Epithelial cell of esophagus (primary cell): ENCODE measurements at regions not wholly inside any gene's neighbourhood (a gene's known extent, or its start where the extent isn't known, plus 50 kb on each side); places are given as distances from the start of the nearest gene placed in this dataset.
"Not testable (repeated sequence)": the region's sequence is repeated elsewhere in the genome, so short reads cannot be mapped to it uniquely, and the experiment has no call there.

ENCODE experiments used
- DNase-seq: peaks from one replicate; pipeline ENCODE4 v3.0.0; 2010; ENCODE audit warnings: low read depth
- H3K4me3 ChIP-seq: 2 replicates; pipeline ENCODE4 v1.5.1; 2011; ENCODE audit warnings: mild to moderate bottlenecking, low read length, control low read depth
- CTCF ChIP-seq: IDR thresholded peaks from 2 replicates; pipeline ENCODE4 v1.5.1; 2011; ENCODE audit warnings: low read depth, mild to moderate bottlenecking, low read length, control low read depth, inconsistent platforms; ENCODE audit not compliant: insufficient read depth; ENCODE audit errors: missing control alignments

- DNase-seq = no peak
- no peak overlapping the region for H3K4me3 ChIP-seq
- no peak for TF ChIP-seq CTCF
Observed at GRCh38 chr12:19674437-19674836, 235.1 kb downstream of the AEBP2 start.

- DNase-seq = no peak
- no peak for TF ChIP-seq CTCF
- H3K4me3 ChIP-seq = no peak overlapping the region
Observed at GRCh38 chr12:19675361-19675760, 236.1 kb downstream of the AEBP2 start.

- DNase-seq, H3K4me3 ChIP-seq: not testable (repeated sequence)
Observed at GRCh38 chr12:19678501-19678900, 239.2 kb downstream of the AEBP2 start.

DNA sequence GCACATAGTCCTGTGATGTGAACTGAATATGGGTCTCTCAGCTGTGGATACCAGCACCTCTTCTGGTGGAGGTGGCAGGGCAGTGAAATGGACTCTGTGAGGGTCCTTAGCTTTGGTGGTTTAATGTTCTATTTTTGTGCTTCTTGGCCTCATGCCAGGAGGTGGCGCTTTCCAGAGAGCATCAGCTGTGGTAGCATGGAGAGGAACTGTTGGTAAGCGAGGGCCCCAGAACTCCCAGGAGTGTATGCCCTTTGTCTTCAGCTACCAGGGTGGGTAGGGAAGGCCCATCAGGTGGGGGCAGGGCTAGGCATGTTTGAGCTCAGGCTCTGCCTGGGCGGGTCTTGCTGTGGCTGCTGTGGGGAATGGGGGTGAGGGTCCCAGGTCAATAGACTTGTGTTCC, 241.7 kb downstream of the AEBP2 start:
- TF ChIP-seq CTCF = no peak
- H3K4me3 ChIP-seq = no peak overlapping the region
- no peak for DNase-seq

- H3K4me3 ChIP-seq = no peak overlapping the region
- peak; percentile 47 for DNase-seq
- TF ChIP-seq CTCF = no peak
Observed at GRCh38 chr12:19683178-19683927, 244.1 kb downstream of the AEBP2 start.

DNA sequence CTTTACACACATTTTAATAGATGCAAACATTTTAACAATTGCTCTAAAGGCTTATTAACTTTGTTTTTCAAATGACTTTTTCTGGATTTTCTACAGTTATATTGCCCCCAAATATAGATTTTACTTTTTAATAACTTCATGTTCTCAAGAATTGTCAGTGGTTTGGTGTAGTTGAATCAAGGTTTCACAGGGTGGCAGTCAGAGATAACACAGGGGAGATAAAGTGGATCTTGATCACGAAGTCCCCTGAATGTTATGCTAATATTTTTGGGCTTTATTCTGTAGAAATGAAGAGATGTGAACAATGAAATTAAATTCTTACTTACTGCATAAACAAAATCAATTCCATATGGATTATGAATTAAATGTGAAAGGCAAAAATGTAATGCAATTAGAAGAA, 248.1 kb downstream of the AEBP2 start:
- TF ChIP-seq CTCF = no peak
- H3K4me3 ChIP-seq = no peak overlapping the region
- DNase-seq = no peak

DNA sequence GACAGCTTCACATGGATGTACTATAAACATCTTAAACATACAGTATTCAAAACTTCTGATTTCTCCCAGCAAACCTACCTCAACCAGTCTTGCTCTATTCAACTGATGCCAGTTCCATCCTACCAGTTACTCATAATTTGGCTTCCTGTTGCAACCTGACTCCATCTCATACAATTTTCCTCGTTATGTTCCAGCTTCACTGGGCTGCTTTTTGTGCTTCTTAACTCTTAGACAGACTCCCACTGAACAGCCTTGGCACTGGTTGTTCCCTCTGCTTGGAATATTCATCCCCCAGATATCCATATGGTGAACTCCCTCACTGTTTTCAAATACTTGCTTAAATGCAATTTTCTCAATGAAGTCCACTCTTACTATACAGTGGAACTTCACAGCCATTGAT, 249.2 kb downstream of the AEBP2 start:
- H3K4me3 ChIP-seq = no peak overlapping the region
- peak; percentile 57 for DNase-seq
- no peak for TF ChIP-seq CTCF
